GM19351 (cell line): ENCODE measurements at regions not wholly inside any gene's neighbourhood (a gene's known extent, or its start where the extent isn't known, plus 50 kb on each side); places are given as distances from the start of the nearest gene placed in this dataset.

Source experiments
- ATAC-seq: cut with Tn5 transposase; IDR thresholded peaks from one replicate; pipeline ENCODE4 v1.9.1; 2021; ENCODE audit warnings: mild to moderate bottlenecking, moderate library complexity; ENCODE audit not compliant: unreplicated experiment

DNA sequence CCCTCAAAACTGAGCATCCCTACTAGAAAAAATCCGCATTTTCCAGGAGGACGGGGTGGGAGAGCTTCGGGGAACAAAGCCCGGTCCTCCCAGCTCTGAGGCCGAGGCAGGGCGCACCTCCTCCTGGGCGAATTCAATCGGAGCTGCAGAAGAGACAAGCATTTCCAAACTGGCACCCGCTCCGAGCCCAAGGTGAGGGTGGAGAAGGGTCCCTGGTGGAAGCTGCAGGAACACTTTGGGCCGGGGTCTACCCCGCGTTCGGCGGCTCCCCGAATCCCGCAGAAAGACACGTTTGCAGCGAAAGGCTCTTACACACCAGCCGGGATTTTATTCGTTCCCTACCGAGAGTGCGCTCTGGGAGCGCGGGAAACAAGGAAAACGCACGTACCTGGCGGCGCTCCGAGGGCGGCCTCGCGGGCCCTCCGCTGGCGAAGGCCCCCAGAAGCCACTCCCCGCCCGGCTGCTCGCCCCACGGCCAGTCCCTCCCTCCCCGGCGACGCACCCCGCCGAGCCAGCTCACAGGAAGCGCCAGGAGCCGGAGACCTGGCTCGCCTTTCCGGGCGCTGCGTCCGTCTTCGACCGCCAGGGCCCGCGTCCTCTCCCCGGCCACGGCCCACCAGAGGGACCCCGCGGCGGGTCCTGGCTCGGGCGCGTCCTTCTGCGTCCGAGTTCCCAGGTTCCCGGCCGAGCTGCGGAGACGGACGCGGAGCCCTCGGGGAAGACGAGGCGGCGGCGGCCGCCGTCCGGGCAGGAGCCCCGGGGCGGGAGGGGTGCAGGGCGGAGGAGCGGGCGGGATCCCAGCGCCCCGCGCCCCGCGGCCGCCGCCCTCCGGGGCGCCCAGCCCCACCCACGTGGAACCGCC lies 49.8 kb upstream of the BAHCC1 start:
- ATAC-seq: peak; percentile 43
